CD14-positive monocyte (primary cell): ENCODE measurements at regions not wholly inside any gene's neighbourhood (a gene's known extent, or its start where the extent isn't known, plus 50 kb on each side); places are given as distances from the start of the nearest gene placed in this dataset.

Source experiments
- DNase-seq, 3 donors: peaks; one replicate each; pipeline ENCODE4 v3.0.0-alpha.2; 2011 to 2022
- H2AFZ ChIP-seq: 2 replicates; pipeline ENCODE4 v1.6.0; 2012; ENCODE audit warnings: mild to moderate bottlenecking, low read depth, low read length, inconsistent platforms; ENCODE audit not compliant: insufficient read depth, poor library complexity, severe bottlenecking
- H3K27ac ChIP-seq, 2 donors: 1 replicate in 1 of 2; 2 replicates in 1 of 2; pipeline ENCODE4 v1.5.1; 2012 to 2013; ENCODE audit warnings: low read length in 2 of 2, control low read depth in 1 of 2, inconsistent platforms in 1 of 2, low read depth in 1 of 2, mild to moderate bottlenecking in 1 of 2
- H3K27me3 ChIP-seq, 2 donors: one replicate each; pipeline versions ENCODE4 v1.6.0 to v1.6.1; 2011 to 2013; ENCODE audit warnings: low read length in 2 of 2; ENCODE audit not compliant: control insufficient read depth in 2 of 2, insufficient read depth in 2 of 2
- H3K36me3 ChIP-seq, 2 donors: replicated peaks in 1 of 2; 1 replicate in 1 of 2; 2 replicates in 1 of 2; pipeline versions ENCODE4 v1.5.1 to v1.6.1; 2012 to 2013; ENCODE audit warnings: low read length in 2 of 2, control low read depth in 1 of 2, inconsistent platforms in 1 of 2, mild to moderate bottlenecking in 1 of 2; ENCODE audit not compliant: insufficient read depth in 2 of 2, control insufficient read depth in 1 of 2
- H3K4me1 ChIP-seq, 2 donors: 1 replicate in 1 of 2; 2 replicates in 1 of 2; pipeline versions ENCODE4 v1.5.1 to v1.6.1; 2012 to 2013; ENCODE audit warnings: low read length in 2 of 2, control low read depth in 1 of 2, inconsistent platforms in 1 of 2, mild to moderate bottlenecking in 1 of 2, moderate library complexity in 1 of 2; ENCODE audit not compliant: insufficient read depth in 2 of 2, control insufficient read depth in 1 of 2
- H3K4me2 ChIP-seq: replicated peaks from 2 replicates; pipeline ENCODE3; 2012; ENCODE audit warnings: low read length, moderate library complexity, mild to moderate bottlenecking; ENCODE audit not compliant: poor library complexity, severe bottlenecking; ENCODE audit errors: extremely low read depth
- H3K4me3 ChIP-seq, 3 experiments: fragments of 200-600 bp in 1 of 3; sonication (generic) in 1 of 3; replicated peaks in 1 of 3; 1 replicate in 2 of 3; 2 replicates in 1 of 3; pipeline ENCODE4 v1.5.1; 2011 to 2013; ENCODE audit warnings: low read length in 3 of 3, mild to moderate bottlenecking in 3 of 3, control low read depth in 2 of 3, low read depth in 2 of 3, inconsistent platforms in 1 of 3, moderate library complexity in 1 of 3
- H3K79me2 ChIP-seq: 2 replicates; pipeline ENCODE4 v1.6.0; 2012; ENCODE audit warnings: mild to moderate bottlenecking, control low read depth, inconsistent platforms, low read length, moderate library complexity; ENCODE audit not compliant: insufficient read depth
- H3K9ac ChIP-seq: 2 replicates; pipeline ENCODE4 v1.6.0; 2017; ENCODE audit warnings: low read length, mild to moderate bottlenecking; ENCODE audit not compliant: insufficient read depth, poor library complexity, severe bottlenecking
- H3K9me3 ChIP-seq, 2 donors: replicated peaks in 1 of 2; 1 replicate in 1 of 2; 2 replicates in 1 of 2; pipeline versions ENCODE4 v1.5.1 to v1.6.1; 2012 to 2013; ENCODE audit warnings: low read length in 2 of 2, control low read depth in 1 of 2; ENCODE audit not compliant: control insufficient read depth in 1 of 2, insufficient read depth in 1 of 2
- H4K20me1 ChIP-seq: 2 replicates; pipeline ENCODE4 v1.6.0; 2012; ENCODE audit warnings: mild to moderate bottlenecking, low read length, control low read depth, moderate library complexity; ENCODE audit not compliant: insufficient read depth
- H3K27ac Mint-ChIP-seq, 7 donors: one replicate each; pipeline ENCODE4 v1.8.0; 2020; ENCODE audit warnings: mild to moderate bottlenecking in 7 of 7, mixed read lengths in 7 of 7, moderate library complexity in 6 of 7, inconsistent platforms in 2 of 7
- H3K27me3 Mint-ChIP-seq, 3 donors: one replicate each; pipeline ENCODE4 v1.8.0; 2021 to 2022; ENCODE audit warnings: low read depth in 3 of 3, mild to moderate bottlenecking in 3 of 3, mixed read lengths in 3 of 3, moderate library complexity in 3 of 3, inconsistent platforms in 1 of 3
- H3K36me3 Mint-ChIP-seq, 2 donors: one replicate each; pipeline ENCODE4 v1.8.0; 2020; ENCODE audit warnings: mixed read lengths in 2 of 2, inconsistent platforms in 1 of 2, mild to moderate bottlenecking in 1 of 2
- H3K4me1 Mint-ChIP-seq: one replicate; pipeline ENCODE4 v1.8.0; 2020; ENCODE audit warnings: mild to moderate bottlenecking, mixed read lengths
- H3K4me3 Mint-ChIP-seq, 2 donors: one replicate each; pipeline ENCODE4 v1.8.0; 2020; ENCODE audit warnings: mild to moderate bottlenecking in 2 of 2, mixed read lengths in 2 of 2, moderate library complexity in 1 of 2
- H3K9me3 Mint-ChIP-seq, 7 donors: one replicate each; pipeline ENCODE4 v1.8.0; 2020 to 2022; ENCODE audit warnings: mixed read lengths in 7 of 7, mild to moderate bottlenecking in 6 of 7, moderate library complexity in 6 of 7, inconsistent platforms in 2 of 7
- CTCF ChIP-seq: fragments of 200-600 bp; IDR thresholded peaks from one replicate; pipeline ENCODE4 v1.8.0; 2022; ENCODE audit warnings: antibody characterized with exemption, mild to moderate bottlenecking
- WGBS: methylation state at CpG from one replicate; pipeline ENCODE4 v1.1.5; 2013; ENCODE audit warnings: missing lambda C conversion rate; ENCODE audit not compliant: insufficient coverage; 5-methylcytosine and 5-hydroxymethylcytosine counted together
- intact Hi-C, 2 donors: fragments of 100-400 bp; cut with micrococcal nuclease; formaldehyde crosslinking; loops; one replicate each; pipeline versions ENCODE4 v1.15.0 to v1.15.1; 2023

GRCh38 chr4:84407554-84408407 is 91.3 kb downstream of the NKX6-1 start:
- TF ChIP-seq CTCF: no peak
- WGBS: 96% methylated on average over 4 of the region's 6 CpGs
- DNase-seq: no peak
- no peak overlapping the region for H3K9ac ChIP-seq
- no peaks in the 10 kb centered on the region for H3K36me3 ChIP-seq
- no peak overlapping the region for H3K4me3 ChIP-seq
- H3K27ac ChIP-seq: no peak overlapping the region
- H3K9me3 ChIP-seq: no peaks in the 10 kb centered on the region
- H4K20me1 ChIP-seq: no peaks in the 10 kb centered on the region
- peaks cover 0 to 3% (median 0%) of the 10 kb centered on the region in 3 donors for H3K27me3 Mint-ChIP-seq
- peaks cover 0 to 2% (median 0%) of the 10 kb centered on the region in 7 donors for H3K9me3 Mint-ChIP-seq
- intact Hi-C loops: no loop called here
- no peak overlapping the region for H2AFZ ChIP-seq
- H3K79me2 ChIP-seq: no peaks in the 10 kb centered on the region
- no peak overlapping the region for H3K4me3 Mint-ChIP-seq
- H3K27ac Mint-ChIP-seq: no peak overlapping the region
- H3K36me3 Mint-ChIP-seq: no peaks in the 10 kb centered on the region
- no peak overlapping the region for H3K4me2 ChIP-seq
- no peaks in the 10 kb centered on the region for H3K4me1 ChIP-seq
- H3K4me1 Mint-ChIP-seq: no peaks in the 10 kb centered on the region
- H3K27me3 ChIP-seq: no peaks in the 10 kb centered on the region

DNA sequence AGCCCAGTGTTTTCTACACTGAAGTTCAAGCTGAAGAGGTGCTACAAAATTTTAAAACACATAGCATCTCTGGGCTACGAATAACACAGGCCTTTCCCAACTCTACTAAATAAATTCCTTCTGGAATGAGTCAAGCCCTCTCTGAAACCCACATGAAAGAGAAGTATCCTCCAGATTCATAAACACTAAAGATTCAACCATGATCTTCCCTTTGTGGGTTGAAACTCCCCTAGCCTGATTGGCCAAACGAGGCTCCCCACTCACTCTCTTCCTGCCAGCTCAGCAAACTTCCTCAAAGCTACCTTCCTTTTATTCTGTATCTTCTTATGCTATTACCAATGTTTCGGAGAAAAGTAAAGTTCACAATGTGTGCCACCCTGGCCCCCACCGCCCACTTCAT is 95.4 kb downstream of the NKX6-1 start:
- Mint-ChIP-seq H3K27me3 (peaks cover 0 to 4% (median 0%) of the 10 kb centered on the region in 3 donors), H3K4me1 (no peaks in the 10 kb centered on the region), H3K27ac (no peak overlapping the region), H3K4me3 (no peak overlapping the region), H3K36me3 (no peaks in the 10 kb centered on the region), H3K9me3 (peaks cover 0 to 2% (median 0%) of the 10 kb centered on the region in 7 donors)
- Histone ChIP-seq H3K9me3 (no peaks in the 10 kb centered on the region), H3K27me3 (no peaks in the 10 kb centered on the region), H3K36me3 (no peaks in the 10 kb centered on the region), H3K4me3 (no peak overlapping the region), H3K9ac (no peak overlapping the region), H4K20me1 (no peaks in the 10 kb centered on the region), H3K79me2 (no peaks in the 10 kb centered on the region), H3K4me2 (no peak overlapping the region), H2AFZ (no peak overlapping the region), H3K4me1 (no peaks in the 10 kb centered on the region), H3K27ac (no peak overlapping the region)
- no peak for DNase-seq
- intact Hi-C loops: no loop called here
- TF ChIP-seq CTCF: no peak
- WGBS: 45% methylated on average over 2 of the region's 4 CpGs
